HepG2 (cell line): ENCODE measurements at regions not wholly inside any gene's neighbourhood (a gene's known extent, or its start where the extent isn't known, plus 50 kb on each side); places are given as distances from the start of the nearest gene placed in this dataset.

Source experiments
- ATAC-seq: fragments of 200-7000 bp; cut with Tn5 transposase; 3 replicates; pipeline ENCODE4 v1.9.1; 2020; ENCODE audit warnings: mild to moderate bottlenecking, moderate library complexity
- BruUV-seq: library from RNA; stranded (reverse); fragments of 400-500 nt; replicated peaks from 2 replicates; lab custom pipeline; 2021; lab: Mats Ljungman, UMichigan
- CTCF ChIA-PET: fragments of 300-600 bp; formaldehyde crosslinking; extraction: SDS; loops from one replicate; lab custom pipeline; 2021; ENCODE audit warnings: low total read pairs, inconsistent platforms, low intra/inter-chr PET ratio; lab: Yijun Ruan, JAX
- POLR2A ChIA-PET: fragments of 350-600 bp; sonication (Branson Sonifier 250); formaldehyde crosslinking; loops from one replicate; lab custom pipeline; 2020; ENCODE audit warnings: antibody characterized with exemption, inconsistent platforms; lab: Yijun Ruan, JAX
- DNase-seq: peaks from one replicate; pipeline ENCODE4 v3.0.0-alpha.2; 2015; ENCODE audit warnings: low spot score
- FAIRE-seq: peaks from 3 replicates; lab custom pipeline; 2011; peaks lifted over from hg19 to GRCh38; lab: Jason Lieb, UNC
- H2AFZ ChIP-seq: one replicate; pipeline ENCODE4 v1.6.1; 2011; ENCODE audit warnings: low read length, inconsistent platforms
- H3K27ac ChIP-seq: fragments of 300-600 bp; 3 replicates; pipeline ENCODE4 v1.8.0; 2011; ENCODE audit warnings: mixed run types, mild to moderate bottlenecking, mixed read lengths, low read length, inconsistent platforms; ENCODE audit not compliant: insufficient read depth; ENCODE audit errors: extremely low read length
- H3K27me3 ChIP-seq, 2 experiments: fragments of 200-600 bp in 1 of 2; 2 replicates in 1 of 2; 3 replicates in 1 of 2; pipeline versions ENCODE4 v1.6.0 to v1.8.0; 2011; ENCODE audit warnings: low read length in 2 of 2, mild to moderate bottlenecking in 2 of 2, moderate library complexity in 2 of 2, inconsistent platforms in 1 of 2; ENCODE audit not compliant: insufficient read depth in 2 of 2, control insufficient read depth in 1 of 2
- H3K36me3 ChIP-seq, 2 experiments: fragments of 200-600 bp in 1 of 2; replicated peaks in 1 of 2; 2 replicates in 1 of 2; 3 replicates in 1 of 2; pipeline versions ENCODE4 v1.5.1 to v1.8.0; 2011; ENCODE audit warnings: low read length in 2 of 2, inconsistent platforms in 1 of 2; ENCODE audit not compliant: insufficient read depth in 2 of 2, control insufficient read depth in 1 of 2
- H3K4me1 ChIP-seq: 2 replicates; pipeline ENCODE4 v1.5.1; 2012; ENCODE audit warnings: low read length, inconsistent platforms; ENCODE audit not compliant: insufficient read depth
- H3K4me2 ChIP-seq: 2 replicates; pipeline ENCODE4 v1.6.0; 2011; ENCODE audit warnings: low read depth, low read length, inconsistent platforms
- H3K4me3 ChIP-seq, 3 experiments: fragments of 200-600 bp in 1 of 3; sonication (generic), shearing (Covaris generic) in 1 of 3; replicated peaks in 1 of 3; 2 replicates each; pipeline ENCODE4 v1.5.1; 2011 to 2016; ENCODE audit warnings: low read length in 3 of 3, inconsistent platforms in 2 of 3, low read depth in 2 of 3, mild to moderate bottlenecking in 2 of 3, control low read depth in 1 of 3, mixed read lengths in 1 of 3; ENCODE audit not compliant: insufficient read depth in 1 of 3
- H3K79me2 ChIP-seq: one replicate; pipeline ENCODE4 v1.6.1; 2011; ENCODE audit warnings: low read length, inconsistent platforms; ENCODE audit not compliant: insufficient read depth
- H3K9ac ChIP-seq: 2 replicates; pipeline ENCODE4 v1.6.0; 2011; ENCODE audit warnings: mild to moderate bottlenecking, low read depth, low read length, inconsistent platforms; ENCODE audit not compliant: insufficient read depth
- H3K9me3 ChIP-seq: 2 replicates; pipeline ENCODE4 v1.5.1; 2012; ENCODE audit warnings: mild to moderate bottlenecking, low read length
- H4K20me1 ChIP-seq: 2 replicates; pipeline ENCODE4 v1.6.0; 2011; ENCODE audit warnings: inconsistent platforms, mild to moderate bottlenecking, low read length, moderate library complexity; ENCODE audit not compliant: insufficient read depth
- FOXA3 ChIP-seq: IDR thresholded peaks from 2 replicates; pipeline ENCODE4 v1.6.1; 2016; ENCODE audit warnings: missing genetic modification reagents, missing compliant biosample characterization
- FUBP1 ChIP-seq: sonication (generic); formaldehyde crosslinking; IDR thresholded peaks from 2 replicates; pipeline ENCODE4 v1.5.1; 2020; ENCODE audit warnings: missing genetic modification reagents, mild to moderate bottlenecking, borderline replicate concordance
- KDM5B ChIP-seq: sonication (generic); formaldehyde crosslinking; IDR thresholded peaks from 2 replicates; pipeline ENCODE4 v1.4.0; 2020; ENCODE audit warnings: missing genetic modification reagents, mild to moderate bottlenecking, borderline replicate concordance
- MTERF4 ChIP-seq: sonication (generic); formaldehyde crosslinking; IDR thresholded peaks from 2 replicates; pipeline ENCODE4 v1.8.0; 2023; ENCODE audit warnings: mild to moderate bottlenecking, missing genetic modification reagents
- NPAS2 ChIP-seq: sonication (generic); formaldehyde crosslinking; IDR thresholded peaks from 2 replicates; pipeline ENCODE4 v1.8.0; 2022; ENCODE audit warnings: mild to moderate bottlenecking, missing genetic modification reagents, borderline replicate concordance
- RFXAP ChIP-seq: sonication (generic); formaldehyde crosslinking; IDR thresholded peaks from 2 replicates; pipeline ENCODE4 v1.4.0; 2020; ENCODE audit warnings: missing genetic modification reagents, borderline replicate concordance
- SETDB1 ChIP-seq: sonication (generic); formaldehyde crosslinking; IDR thresholded peaks from 2 replicates; pipeline ENCODE4 v1.5.1; 2020; ENCODE audit warnings: missing genetic modification reagents, mild to moderate bottlenecking, borderline replicate concordance
- ZNF567 ChIP-seq: sonication (generic); formaldehyde crosslinking; IDR thresholded peaks from 2 replicates; pipeline ENCODE4 v1.8.1; 2023; ENCODE audit warnings: mild to moderate bottlenecking, missing genetic modification reagents, borderline replicate concordance
- WGBS: methylation state at CpG from one replicate; pipeline ENCODE4 v1.1.6; 2017; ENCODE audit warnings: low lambda C conversion rate; 5-methylcytosine and 5-hydroxymethylcytosine counted together
- in situ Hi-C: cut with HindIII; loops from 2 replicates; pipeline ENCODE4 v1.10.0; 2017; ENCODE audit warnings: low pct_unique_long_range_greater_than_20kb; ENCODE audit not compliant: extremely low pct_ligation_motif_present
- intact Hi-C: fragments of 100-400 bp; cut with micrococcal nuclease; formaldehyde crosslinking; loops from one replicate; pipeline ENCODE4 v1.10.0; 2022; ENCODE audit not compliant: unreplicated experiment

GRCh38 chr2:53460937-53461336 lies 306.7 kb upstream of the CHAC2 start:
- no peak for TF ChIP-seq ZNF567 (CRISPR knock-in tag)
- TF ChIP-seq MTERF4 (CRISPR knock-in tag) = no peak
- TF ChIP-seq NPAS2 (CRISPR knock-in tag) = no peak
- no peak for TF ChIP-seq FUBP1 (CRISPR knock-in tag)
- TF ChIP-seq FOXA3 (CRISPR knock-in tag) = no peak
- TF ChIP-seq KDM5B = no peak
- TF ChIP-seq RFXAP = no peak
- TF ChIP-seq SETDB1 (CRISPR knock-in tag) = no peak
- TF ChIP-seq, all 625 proteins: peak for 0
- POLR2A ChIA-PET = no interaction called here
- no peak for ATAC-seq
- Histone ChIP-seq H3K27ac (no peak overlapping the region), H3K4me3 (no peak overlapping the region), H3K4me2 (no peak overlapping the region), H4K20me1 (no peaks in the 10 kb centered on the region), H3K9ac (no peak overlapping the region), H3K79me2 (no peaks in the 10 kb centered on the region), H3K9me3 (no peaks in the 10 kb centered on the region), H3K4me1 (no peaks in the 10 kb centered on the region), H3K36me3 (no peaks in the 10 kb centered on the region), H2AFZ (no peak overlapping the region), H3K27me3 (no peaks in the 10 kb centered on the region)
- no TSS peak for BruUV-seq
- in situ Hi-C loops = no loop called here
- CTCF ChIA-PET = no interaction called here
- intact Hi-C loops = no loop called here
- WGBS = 34% methylated on average over 6 of the region's 6 CpGs
- FAIRE-seq = no peak
- no peak for DNase-seq
